WTC11 (cell line): ENCODE measurements at regions not wholly inside any gene's neighbourhood (a gene's known extent, or its start where the extent isn't known, plus 50 kb on each side); places are given as distances from the start of the nearest gene placed in this dataset.

ENCODE experiments used
- ATAC-seq: fragments of 200-7000 bp; cut with Tn5 transposase; 2 replicates; pipeline ENCODE4 v1.10.0; 2021; ENCODE audit warnings: mild to moderate bottlenecking, moderate library complexity
- CTCF ChIA-PET: fragments of 300-600 bp; sonication (Branson Sonifier 250); formaldehyde crosslinking; loops from one replicate; lab custom pipeline; 2021; ENCODE audit warnings: antibody characterized with exemption; lab: Charles Lee
- POLR2A ChIA-PET: fragments of 350-600 bp; sonication (Branson Sonifier 250); formaldehyde crosslinking; loops from one replicate; lab custom pipeline; 2021; ENCODE audit warnings: antibody characterized with exemption; lab: Charles Lee
- DNase-seq: peaks from one replicate; pipeline ENCODE4 v3.0.0; 2021; ENCODE audit warnings: low spot score
- H3K27ac Mint-ChIP-seq: 2 replicates; pipeline ENCODE4 v1.8.0; 2021; ENCODE audit warnings: mixed read lengths
- H3K27me3 Mint-ChIP-seq: 2 replicates; pipeline ENCODE4 v1.8.0; 2021; ENCODE audit warnings: low read depth, mild to moderate bottlenecking, moderate library complexity, mixed read lengths
- H3K36me3 Mint-ChIP-seq: 2 replicates; pipeline ENCODE4 v1.8.0; 2021; ENCODE audit warnings: mixed read lengths
- H3K4me1 Mint-ChIP-seq: 2 replicates; pipeline ENCODE4 v1.8.0; 2022; ENCODE audit warnings: mixed read lengths
- H3K4me3 Mint-ChIP-seq: 2 replicates; pipeline ENCODE4 v1.8.0; 2021; ENCODE audit warnings: mild to moderate bottlenecking, moderate library complexity, mixed read lengths
- H3K9me3 Mint-ChIP-seq: 2 replicates; pipeline ENCODE4 v1.8.0; 2021; ENCODE audit warnings: mixed read lengths
- ATF6 ChIP-seq: sonication (generic); formaldehyde crosslinking; IDR thresholded peaks from 2 replicates; pipeline ENCODE4 v1.8.1; 2023; ENCODE audit warnings: mild to moderate bottlenecking, missing genetic modification reagents
- CREB1 ChIP-seq: sonication (generic); formaldehyde crosslinking; IDR thresholded peaks from 2 replicates; pipeline ENCODE4 v1.8.0; 2023; ENCODE audit warnings: mild to moderate bottlenecking, missing genetic modification reagents
- EMX1 ChIP-seq: fragments of 250-450 bp; sonication (Bioruptor Pico); IDR thresholded peaks from 2 replicates; pipeline ENCODE4 v1.8.0; 2021; ENCODE audit warnings: mild to moderate bottlenecking
- ERG ChIP-seq: fragments of 250-450 bp; sonication (Bioruptor Pico); IDR thresholded peaks from 2 replicates; pipeline ENCODE4 v1.8.0; 2021; ENCODE audit warnings: mild to moderate bottlenecking
- FOXP1 ChIP-seq: sonication (generic); formaldehyde crosslinking; IDR thresholded peaks from 2 replicates; pipeline ENCODE4 v1.8.0; 2022; ENCODE audit warnings: missing genetic modification reagents, mild to moderate bottlenecking, moderate library complexity, borderline replicate concordance
- KAT7 ChIP-seq: sonication (generic); formaldehyde crosslinking; IDR thresholded peaks from 2 replicates; pipeline ENCODE4 v1.8.1; 2023; ENCODE audit warnings: missing genetic modification reagents, mild to moderate bottlenecking, borderline replicate concordance
- RELA ChIP-seq: sonication (generic); formaldehyde crosslinking; IDR thresholded peaks from 2 replicates; pipeline ENCODE4 v1.8.1; 2022; ENCODE audit warnings: missing genetic modification reagents, mild to moderate bottlenecking, borderline replicate concordance
- RORB ChIP-seq: fragments of 250-450 bp; sonication (Bioruptor Pico); IDR thresholded peaks from 2 replicates; pipeline ENCODE4 v1.9.0; 2021; ENCODE audit warnings: mild to moderate bottlenecking
- ZNF121 ChIP-seq: sonication (generic); formaldehyde crosslinking; IDR thresholded peaks from 2 replicates; pipeline ENCODE4 v1.8.0; 2023; ENCODE audit warnings: missing genetic modification reagents
- ZNF219 ChIP-seq: sonication (generic); formaldehyde crosslinking; IDR thresholded peaks from 2 replicates; pipeline ENCODE4 v1.8.0; 2023; ENCODE audit warnings: missing genetic modification reagents, mild to moderate bottlenecking, borderline replicate concordance
- TF ChIP-seq, protein P1 (sequence below): fragments of 250-450 bp; sonication (Bioruptor Pico); conservative IDR thresholded peaks from 2 replicates; pipeline ENCODE4 v1.9.0; 2021; ENCODE audit warnings: mild to moderate bottlenecking
- TF ChIP-seq, protein P2 (sequence below): sonication (generic); formaldehyde crosslinking; IDR thresholded peaks from 2 replicates; pipeline ENCODE4 v1.8.0; 2023; ENCODE audit warnings: missing genetic modification reagents
- TF ChIP-seq, protein P3 (sequence below): sonication (generic); formaldehyde crosslinking; IDR thresholded peaks from 2 replicates; pipeline ENCODE4 v1.8.1; 2022; ENCODE audit warnings: mild to moderate bottlenecking, moderate library complexity, missing genetic modification reagents
- TF ChIP-seq, protein P4 (sequence below): sonication (generic); formaldehyde crosslinking; IDR thresholded peaks from 2 replicates; pipeline ENCODE4 v1.8.1; 2022; ENCODE audit warnings: low read depth, mild to moderate bottlenecking, moderate library complexity, missing genetic modification reagents, borderline replicate concordance
- TF ChIP-seq, protein P5 (sequence below): sonication (generic); formaldehyde crosslinking; IDR thresholded peaks from 2 replicates; pipeline ENCODE4 v1.8.0; 2022; ENCODE audit warnings: missing genetic modification reagents

DNA sequence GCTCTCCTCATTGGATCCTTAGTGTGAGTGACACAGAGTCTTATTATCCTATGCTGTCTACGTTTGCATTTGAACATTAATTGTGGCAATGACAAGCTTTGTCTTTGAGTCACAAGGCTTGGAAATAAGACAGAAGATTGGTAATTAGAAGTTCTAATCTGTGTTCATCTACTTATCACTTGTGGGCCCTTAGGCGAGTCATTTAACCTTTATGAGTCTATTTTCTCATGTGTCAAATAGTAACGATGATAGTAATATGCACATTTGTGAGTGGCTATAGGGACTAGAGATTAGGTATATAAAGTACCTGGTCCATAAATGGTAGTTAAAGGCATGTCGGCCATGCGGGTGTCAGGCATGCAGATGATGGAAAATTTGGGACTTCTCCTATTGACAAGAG lies 105.6 kb upstream of the NABP1 start:
- Mint-ChIP-seq H3K27me3 (no peaks in the 10 kb centered on the region), H3K4me1 (peaks cover 21% of the 10 kb centered on the region), H3K36me3 (no peaks in the 10 kb centered on the region), H3K9me3 (no peaks in the 10 kb centered on the region), H3K27ac (no peak overlapping the region), H3K4me3 (no peak overlapping the region)
- DNase-seq = no peak
- POLR2A ChIA-PET = no interaction called here
- no peak for ATAC-seq
- TF ChIP-seq, protein P1, sequence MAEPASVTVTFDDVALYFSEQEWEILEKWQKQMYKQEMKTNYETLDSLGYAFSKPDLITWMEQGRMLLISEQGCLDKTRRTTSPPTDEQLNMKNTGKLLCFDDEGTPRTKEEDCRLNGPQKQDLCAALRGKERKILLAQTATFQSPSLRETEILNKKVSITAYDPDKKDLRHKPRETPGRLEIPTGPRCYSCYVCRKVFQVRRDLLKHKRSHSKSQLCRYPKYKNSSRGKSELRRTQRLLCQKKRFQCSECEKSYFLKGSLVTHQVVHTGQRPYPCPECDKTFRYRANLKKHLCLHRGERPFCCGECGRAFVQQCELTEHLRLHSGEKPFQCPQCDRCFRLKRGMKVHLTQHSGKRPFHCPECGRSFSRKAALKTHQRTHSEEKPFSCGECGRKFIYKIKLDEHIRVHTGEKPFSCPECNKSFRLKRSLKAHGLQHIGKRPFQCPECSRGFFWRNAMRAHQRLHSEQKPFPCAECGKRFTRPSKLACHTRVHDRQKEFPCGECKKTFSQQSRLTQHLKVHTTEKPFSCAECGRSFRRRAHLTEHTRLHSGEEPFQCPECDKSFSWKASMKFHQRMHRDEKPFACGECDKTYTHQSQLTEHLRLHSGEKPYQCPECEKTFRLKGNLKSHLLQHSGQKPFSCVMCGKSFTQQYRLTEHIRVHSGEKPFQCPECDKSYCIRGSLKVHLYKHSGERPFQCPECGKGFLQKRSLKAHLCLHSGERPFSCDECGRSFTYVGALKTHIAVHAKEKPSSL (CRISPR knock-in tag) = no peak
- TF ChIP-seq, protein P2, sequence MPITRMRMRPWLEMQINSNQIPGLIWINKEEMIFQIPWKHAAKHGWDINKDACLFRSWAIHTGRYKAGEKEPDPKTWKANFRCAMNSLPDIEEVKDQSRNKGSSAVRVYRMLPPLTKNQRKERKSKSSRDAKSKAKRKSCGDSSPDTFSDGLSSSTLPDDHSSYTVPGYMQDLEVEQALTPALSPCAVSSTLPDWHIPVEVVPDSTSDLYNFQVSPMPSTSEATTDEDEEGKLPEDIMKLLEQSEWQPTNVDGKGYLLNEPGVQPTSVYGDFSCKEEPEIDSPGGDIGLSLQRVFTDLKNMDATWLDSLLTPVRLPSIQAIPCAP (CRISPR knock-in tag) = no peak
- TF ChIP-seq CREB1 (no peak), EMX1 (CRISPR knock-in tag) (no peak), ZNF121 (CRISPR knock-in tag) (no peak), KAT7 (CRISPR knock-in tag) (no peak), ATF6 (no peak), ZNF219 (CRISPR knock-in tag) (no peak), RORB (CRISPR knock-in tag) (no peak)
- TF ChIP-seq, protein P3, sequence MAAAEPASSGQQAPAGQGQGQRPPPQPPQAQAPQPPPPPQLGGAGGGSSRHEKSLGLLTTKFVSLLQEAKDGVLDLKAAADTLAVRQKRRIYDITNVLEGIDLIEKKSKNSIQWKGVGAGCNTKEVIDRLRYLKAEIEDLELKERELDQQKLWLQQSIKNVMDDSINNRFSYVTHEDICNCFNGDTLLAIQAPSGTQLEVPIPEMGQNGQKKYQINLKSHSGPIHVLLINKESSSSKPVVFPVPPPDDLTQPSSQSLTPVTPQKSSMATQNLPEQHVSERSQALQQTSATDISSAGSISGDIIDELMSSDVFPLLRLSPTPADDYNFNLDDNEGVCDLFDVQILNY (CRISPR knock-in tag) = no peak
- TF ChIP-seq, protein P4, sequence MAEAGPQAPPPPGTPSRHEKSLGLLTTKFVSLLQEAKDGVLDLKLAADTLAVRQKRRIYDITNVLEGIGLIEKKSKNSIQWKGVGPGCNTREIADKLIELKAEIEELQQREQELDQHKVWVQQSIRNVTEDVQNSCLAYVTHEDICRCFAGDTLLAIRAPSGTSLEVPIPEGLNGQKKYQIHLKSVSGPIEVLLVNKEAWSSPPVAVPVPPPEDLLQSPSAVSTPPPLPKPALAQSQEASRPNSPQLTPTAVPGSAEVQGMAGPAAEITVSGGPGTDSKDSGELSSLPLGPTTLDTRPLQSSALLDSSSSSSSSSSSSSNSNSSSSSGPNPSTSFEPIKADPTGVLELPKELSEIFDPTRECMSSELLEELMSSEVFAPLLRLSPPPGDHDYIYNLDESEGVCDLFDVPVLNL (CRISPR knock-in tag) = no peak
- CTCF ChIA-PET = interaction anchor here (1.8 kb wide), 1 partner anchor 119 kb away, joined by 4 read pairs; no protein-coding TSS in a partner anchor

- Mint-ChIP-seq H3K36me3 (no peaks in the 10 kb centered on the region), H3K9me3 (no peaks in the 10 kb centered on the region), H3K27ac (no peak overlapping the region), H3K27me3 (no peaks in the 10 kb centered on the region), H3K4me1 (peaks cover 22% of the 10 kb centered on the region), H3K4me3 (no peak overlapping the region)
- DNase-seq (no peak), ATAC-seq (no peak)
- ChIA-PET POLR2A (no interaction called here), CTCF (no interaction called here)
- TF ChIP-seq, protein P1 (CRISPR knock-in tag) = no peak
- TF ChIP-seq FOXP1 (CRISPR knock-in tag) (no peak), ZNF121 (CRISPR knock-in tag) (no peak), RELA (CRISPR knock-in tag) (no peak), ERG (no peak)
- TF ChIP-seq, protein P2 (CRISPR knock-in tag) = no peak
- TF ChIP-seq, protein P5, sequence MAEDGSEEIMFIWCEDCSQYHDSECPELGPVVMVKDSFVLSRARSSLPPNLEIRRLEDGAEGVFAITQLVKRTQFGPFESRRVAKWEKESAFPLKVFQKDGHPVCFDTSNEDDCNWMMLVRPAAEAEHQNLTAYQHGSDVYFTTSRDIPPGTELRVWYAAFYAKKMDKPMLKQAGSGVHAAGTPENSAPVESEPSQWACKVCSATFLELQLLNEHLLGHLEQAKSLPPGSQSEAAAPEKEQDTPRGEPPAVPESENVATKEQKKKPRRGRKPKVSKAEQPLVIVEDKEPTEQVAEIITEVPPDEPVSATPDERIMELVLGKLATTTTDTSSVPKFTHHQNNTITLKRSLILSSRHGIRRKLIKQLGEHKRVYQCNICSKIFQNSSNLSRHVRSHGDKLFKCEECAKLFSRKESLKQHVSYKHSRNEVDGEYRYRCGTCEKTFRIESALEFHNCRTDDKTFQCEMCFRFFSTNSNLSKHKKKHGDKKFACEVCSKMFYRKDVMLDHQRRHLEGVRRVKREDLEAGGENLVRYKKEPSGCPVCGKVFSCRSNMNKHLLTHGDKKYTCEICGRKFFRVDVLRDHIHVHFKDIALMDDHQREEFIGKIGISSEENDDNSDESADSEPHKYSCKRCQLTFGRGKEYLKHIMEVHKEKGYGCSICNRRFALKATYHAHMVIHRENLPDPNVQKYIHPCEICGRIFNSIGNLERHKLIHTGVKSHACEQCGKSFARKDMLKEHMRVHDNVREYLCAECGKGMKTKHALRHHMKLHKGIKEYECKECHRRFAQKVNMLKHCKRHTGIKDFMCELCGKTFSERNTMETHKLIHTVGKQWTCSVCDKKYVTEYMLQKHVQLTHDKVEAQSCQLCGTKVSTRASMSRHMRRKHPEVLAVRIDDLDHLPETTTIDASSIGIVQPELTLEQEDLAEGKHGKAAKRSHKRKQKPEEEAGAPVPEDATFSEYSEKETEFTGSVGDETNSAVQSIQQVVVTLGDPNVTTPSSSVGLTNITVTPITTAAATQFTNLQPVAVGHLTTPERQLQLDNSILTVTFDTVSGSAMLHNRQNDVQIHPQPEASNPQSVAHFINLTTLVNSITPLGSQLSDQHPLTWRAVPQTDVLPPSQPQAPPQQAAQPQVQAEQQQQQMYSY (CRISPR knock-in tag) = no peak
- TF ChIP-seq, protein P3 (CRISPR knock-in tag) = no peak
These were observed 104.7 kb upstream of the NABP1 start for GRCh38 chr2:191573216-191573615.
